Endothelial cell (in vitro differentiated cells): ENCODE measurements at regions not wholly inside any gene's neighbourhood (a gene's known extent, or its start where the extent isn't known, plus 50 kb on each side); places are given as distances from the start of the nearest gene placed in this dataset.

ENCODE experiments used
- DNase-seq: peaks from one replicate; pipeline ENCODE4 v3.0.0; 2021; ENCODE audit warnings: low spot score
- H3K27ac Mint-ChIP-seq: one replicate; pipeline ENCODE4 v1.8.0; 2021; ENCODE audit warnings: mixed read lengths, inconsistent platforms; ENCODE audit not compliant: unreplicated experiment
- H3K27me3 Mint-ChIP-seq: one replicate; pipeline ENCODE4 v1.8.0; 2021; ENCODE audit warnings: mild to moderate bottlenecking, moderate library complexity, mixed read lengths, inconsistent platforms; ENCODE audit not compliant: unreplicated experiment
- H3K36me3 Mint-ChIP-seq: one replicate; pipeline ENCODE4 v1.8.0; 2021; ENCODE audit warnings: mild to moderate bottlenecking, low read depth, mixed read lengths, inconsistent platforms; ENCODE audit not compliant: unreplicated experiment
- H3K4me1 Mint-ChIP-seq: one replicate; pipeline ENCODE4 v1.8.0; 2021; ENCODE audit warnings: mild to moderate bottlenecking, mixed read lengths, inconsistent platforms; ENCODE audit not compliant: unreplicated experiment
- H3K4me3 Mint-ChIP-seq: one replicate; pipeline ENCODE4 v1.8.0; 2021; ENCODE audit warnings: mild to moderate bottlenecking, mixed read lengths, inconsistent platforms; ENCODE audit not compliant: unreplicated experiment
- H3K9me3 Mint-ChIP-seq: one replicate; pipeline ENCODE4 v1.8.0; 2021; ENCODE audit warnings: mixed read lengths, inconsistent platforms; ENCODE audit not compliant: unreplicated experiment
- TF ChIP-seq, protein P1 (sequence below): fragments of 200-600 bp; sonication (generic); IDR thresholded peaks from one replicate; pipeline ENCODE4 v1.5.0; 2021; ENCODE audit warnings: antibody characterized with exemption; ENCODE audit not compliant: unreplicated experiment

DNA sequence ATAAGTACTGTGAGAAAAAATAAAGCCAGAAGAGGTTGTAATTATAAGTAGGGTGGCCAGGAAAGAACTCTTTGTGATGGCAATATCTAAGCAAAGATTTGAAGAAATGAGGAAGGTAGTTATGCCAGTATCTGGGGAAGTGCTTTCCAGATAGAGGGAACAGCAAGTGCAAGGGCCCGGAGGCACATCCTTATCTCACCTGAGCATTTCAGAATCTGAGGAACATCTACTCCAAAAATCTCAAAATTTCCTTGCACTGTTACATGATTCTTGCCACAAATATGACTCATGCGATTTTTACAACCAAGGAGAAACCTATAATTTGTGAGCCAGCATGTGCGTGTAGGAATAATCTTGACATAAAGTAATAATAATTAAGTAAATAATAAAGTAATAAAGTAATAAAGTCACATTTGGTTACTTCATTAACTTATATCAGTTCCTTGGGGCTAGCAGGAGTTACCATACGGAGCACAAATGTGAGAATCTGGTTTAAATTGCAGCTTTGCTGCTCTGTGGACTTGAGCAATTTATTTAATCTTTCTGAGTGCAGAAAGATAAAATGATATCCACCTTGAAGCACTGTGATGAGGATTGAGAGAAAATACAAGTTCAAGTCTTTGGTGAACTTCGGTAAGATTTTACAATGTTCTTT, 105.1 kb upstream of the SLC34A2 start:
- DNase-seq = no peak
- H3K27ac Mint-ChIP-seq = no peak overlapping the region
- peaks cover 4% of the 10 kb centered on the region for H3K27me3 Mint-ChIP-seq
- H3K9me3 Mint-ChIP-seq = no peaks in the 10 kb centered on the region
- H3K36me3 Mint-ChIP-seq = no peaks in the 10 kb centered on the region
- TF ChIP-seq, protein P1, sequence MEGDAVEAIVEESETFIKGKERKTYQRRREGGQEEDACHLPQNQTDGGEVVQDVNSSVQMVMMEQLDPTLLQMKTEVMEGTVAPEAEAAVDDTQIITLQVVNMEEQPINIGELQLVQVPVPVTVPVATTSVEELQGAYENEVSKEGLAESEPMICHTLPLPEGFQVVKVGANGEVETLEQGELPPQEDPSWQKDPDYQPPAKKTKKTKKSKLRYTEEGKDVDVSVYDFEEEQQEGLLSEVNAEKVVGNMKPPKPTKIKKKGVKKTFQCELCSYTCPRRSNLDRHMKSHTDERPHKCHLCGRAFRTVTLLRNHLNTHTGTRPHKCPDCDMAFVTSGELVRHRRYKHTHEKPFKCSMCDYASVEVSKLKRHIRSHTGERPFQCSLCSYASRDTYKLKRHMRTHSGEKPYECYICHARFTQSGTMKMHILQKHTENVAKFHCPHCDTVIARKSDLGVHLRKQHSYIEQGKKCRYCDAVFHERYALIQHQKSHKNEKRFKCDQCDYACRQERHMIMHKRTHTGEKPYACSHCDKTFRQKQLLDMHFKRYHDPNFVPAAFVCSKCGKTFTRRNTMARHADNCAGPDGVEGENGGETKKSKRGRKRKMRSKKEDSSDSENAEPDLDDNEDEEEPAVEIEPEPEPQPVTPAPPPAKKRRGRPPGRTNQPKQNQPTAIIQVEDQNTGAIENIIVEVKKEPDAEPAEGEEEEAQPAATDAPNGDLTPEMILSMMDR = no peak
- no peaks in the 10 kb centered on the region for H3K4me1 Mint-ChIP-seq
- H3K4me3 Mint-ChIP-seq = no peak overlapping the region

DNA sequence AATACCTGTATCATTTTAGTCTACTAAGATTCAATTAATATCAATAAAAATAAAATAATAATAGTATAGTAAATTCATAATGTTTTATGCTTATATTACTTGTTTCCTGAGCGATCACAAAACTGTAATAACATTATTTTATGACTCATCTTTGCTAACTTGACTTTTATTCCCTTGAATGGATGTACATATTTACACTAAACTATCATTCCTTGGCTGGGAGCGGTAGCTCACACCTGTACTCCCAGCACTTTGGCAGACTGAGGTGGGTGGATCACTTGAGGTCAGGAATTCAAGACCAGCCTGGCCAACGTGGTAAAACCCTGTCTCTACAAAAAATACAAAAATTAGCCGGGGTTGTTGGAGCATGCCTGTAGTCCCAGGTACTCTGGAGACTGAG, 104.0 kb upstream of the SLC34A2 start:
- Mint-ChIP-seq H3K4me3 (no peak overlapping the region), H3K27me3 (peaks cover 4% of the 10 kb centered on the region), H3K27ac (no peak overlapping the region), H3K4me1 (no peaks in the 10 kb centered on the region), H3K36me3 (no peaks in the 10 kb centered on the region), H3K9me3 (no peaks in the 10 kb centered on the region)
- TF ChIP-seq, protein P1 = no peak
- no peak for DNase-seq

DNA sequence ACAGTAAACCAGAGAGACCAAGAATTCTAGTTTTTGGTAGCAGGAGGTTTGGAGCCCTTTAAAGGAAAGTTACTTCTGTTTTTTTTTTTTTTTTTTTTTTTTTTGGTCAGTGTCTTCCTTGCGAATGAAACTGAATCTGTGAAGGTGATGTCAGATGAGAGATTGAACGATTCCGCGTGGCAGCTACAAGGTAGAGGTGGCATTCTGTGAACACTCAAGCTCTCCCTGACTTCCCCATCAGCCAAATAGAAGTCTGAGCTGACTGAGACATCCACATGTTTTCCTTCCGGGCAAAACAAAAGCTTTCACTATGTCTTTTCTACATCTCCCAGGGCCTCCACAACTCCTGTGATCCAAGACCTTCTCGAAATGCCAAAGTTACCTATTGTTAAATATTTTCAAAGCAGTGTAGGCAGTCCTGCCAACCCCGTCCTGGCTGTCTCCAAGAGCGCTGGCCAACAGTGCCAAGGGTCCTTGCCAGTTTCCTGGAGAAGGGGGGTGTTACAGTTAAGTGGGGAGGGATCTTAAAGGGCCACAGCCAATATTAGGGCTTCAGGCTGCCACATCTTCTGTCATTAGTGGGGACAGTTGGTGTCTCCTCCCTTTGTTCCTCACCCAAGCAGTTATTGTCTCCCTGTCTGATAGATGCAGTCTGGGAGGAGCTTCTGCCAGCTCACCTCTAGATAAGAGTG, 102.9 kb upstream of the SLC34A2 start:
- no peak overlapping the region for H3K27ac Mint-ChIP-seq
- TF ChIP-seq, protein P1 = no peak
- no peak overlapping the region for H3K4me3 Mint-ChIP-seq
- H3K4me1 Mint-ChIP-seq = no peaks in the 10 kb centered on the region
- no peak for DNase-seq
- H3K36me3 Mint-ChIP-seq = no peaks in the 10 kb centered on the region
- peaks cover 4% of the 10 kb centered on the region for H3K27me3 Mint-ChIP-seq
- H3K9me3 Mint-ChIP-seq = no peaks in the 10 kb centered on the region

DNA sequence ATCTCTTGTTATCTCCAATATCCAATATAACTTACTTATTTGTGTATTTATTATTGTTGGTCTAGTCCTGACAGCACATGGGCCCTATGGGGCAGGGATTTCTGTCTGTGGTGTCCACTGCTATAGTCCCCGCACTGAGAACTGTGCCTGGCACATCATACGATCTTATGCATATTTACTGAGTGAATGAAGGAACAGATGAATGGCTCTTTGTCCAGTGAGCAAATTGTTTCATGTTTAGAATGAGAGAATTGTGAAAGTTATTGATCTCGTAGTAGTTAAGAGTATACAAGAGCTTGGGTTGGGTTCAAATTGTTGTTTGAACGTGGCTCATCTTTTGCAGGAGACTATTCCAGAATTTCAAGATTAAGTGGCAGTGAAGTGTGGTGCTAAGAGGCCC, 96.1 kb upstream of the SLC34A2 start:
- no peak for DNase-seq
- no peak overlapping the region for H3K27ac Mint-ChIP-seq
- no peak overlapping the region for H3K4me3 Mint-ChIP-seq
- TF ChIP-seq, protein P1 = no peak
- H3K36me3 Mint-ChIP-seq = no peaks in the 10 kb centered on the region
- no peaks in the 10 kb centered on the region for H3K4me1 Mint-ChIP-seq
- H3K27me3 Mint-ChIP-seq = peaks cover 3% of the 10 kb centered on the region
- H3K9me3 Mint-ChIP-seq = no peaks in the 10 kb centered on the region

DNA sequence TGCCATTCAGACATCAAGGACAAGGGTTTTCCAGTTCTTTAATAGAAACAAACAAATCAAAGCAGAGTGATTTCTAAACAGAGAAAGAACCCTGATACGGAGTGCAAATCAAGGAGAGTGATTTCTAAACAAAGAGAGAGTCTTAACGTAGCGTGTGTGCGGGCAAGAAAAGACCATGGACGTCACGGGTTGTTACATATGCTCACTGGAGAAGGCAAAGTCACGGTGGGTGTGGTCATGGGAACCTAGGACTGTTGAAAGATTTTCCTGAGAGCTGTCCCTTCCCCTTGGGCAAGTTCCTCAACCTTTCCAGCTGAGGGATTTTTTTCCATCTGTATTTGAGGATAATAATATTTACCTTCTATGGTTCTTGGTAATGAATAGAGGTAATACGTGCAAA, 95.0 kb upstream of the SLC34A2 start:
- Mint-ChIP-seq H3K27me3 (peaks cover 1% of the 10 kb centered on the region), H3K9me3 (no peaks in the 10 kb centered on the region), H3K4me3 (no peak overlapping the region), H3K27ac (no peak overlapping the region), H3K36me3 (no peaks in the 10 kb centered on the region), H3K4me1 (no peaks in the 10 kb centered on the region)
- DNase-seq = no peak
- TF ChIP-seq, protein P1 = no peak
